ENCODE measurements at regions not wholly inside any gene's neighbourhood (a gene's known extent, or its start where the extent isn't known, plus 50 kb on each side); places are given as distances from the start of the nearest gene placed in this dataset.
"Not testable (repeated sequence)": the region's sequence is repeated elsewhere in the genome, so short reads cannot be mapped to it uniquely, and the experiment has no call there.

GRCh38 chr1:229119876-229120275, 151.0 kb upstream of the RAB4A start:
- DNase-seq = no peak

GRCh38 chr1:229121845-229122436, 149.0 kb upstream of the RAB4A start:
- no peak for DNase-seq

- no peak for DNase-seq
Observed at GRCh38 chr1:229122606-229123005, 148.3 kb upstream of the RAB4A start.

GRCh38 chr1:229124116-229124515, 146.8 kb upstream of the RAB4A start:
- no peak for DNase-seq

DNA sequence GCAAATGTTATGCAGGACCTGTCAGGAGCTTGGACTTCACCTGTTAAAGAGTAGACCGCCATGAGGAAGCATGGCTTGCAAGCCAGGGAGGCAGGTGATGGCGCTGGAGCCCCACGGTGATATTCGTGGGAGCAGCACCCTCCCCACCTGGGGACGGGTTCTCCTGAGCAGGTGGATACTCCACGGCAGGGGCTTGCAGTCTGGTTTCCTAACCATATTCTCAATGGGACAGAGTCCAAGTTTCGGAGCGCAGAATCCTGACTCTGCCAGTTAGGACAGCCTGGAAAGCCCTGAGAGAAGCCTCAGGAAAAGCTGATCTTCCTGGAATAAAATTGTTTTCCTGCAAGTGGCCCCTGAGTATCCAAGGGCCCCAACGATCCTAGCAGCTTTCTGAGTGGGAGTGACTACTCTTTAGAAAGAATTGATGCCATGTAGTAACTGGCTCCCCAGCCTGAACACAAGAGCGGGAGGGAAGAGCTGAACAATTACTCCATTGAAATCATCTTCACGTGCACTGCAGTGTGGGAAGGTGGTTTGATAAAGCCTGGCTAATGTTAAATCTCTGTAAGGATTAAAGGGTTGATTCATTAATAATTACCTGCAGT, 146.3 kb upstream of the RAB4A start:
- no peak for DNase-seq

- no peak for DNase-seq
Observed at GRCh38 chr1:229127301-229127700, 143.6 kb upstream of the RAB4A start.

- no peak for DNase-seq
Observed at GRCh38 chr1:229128066-229128608, 142.8 kb upstream of the RAB4A start.

DNA sequence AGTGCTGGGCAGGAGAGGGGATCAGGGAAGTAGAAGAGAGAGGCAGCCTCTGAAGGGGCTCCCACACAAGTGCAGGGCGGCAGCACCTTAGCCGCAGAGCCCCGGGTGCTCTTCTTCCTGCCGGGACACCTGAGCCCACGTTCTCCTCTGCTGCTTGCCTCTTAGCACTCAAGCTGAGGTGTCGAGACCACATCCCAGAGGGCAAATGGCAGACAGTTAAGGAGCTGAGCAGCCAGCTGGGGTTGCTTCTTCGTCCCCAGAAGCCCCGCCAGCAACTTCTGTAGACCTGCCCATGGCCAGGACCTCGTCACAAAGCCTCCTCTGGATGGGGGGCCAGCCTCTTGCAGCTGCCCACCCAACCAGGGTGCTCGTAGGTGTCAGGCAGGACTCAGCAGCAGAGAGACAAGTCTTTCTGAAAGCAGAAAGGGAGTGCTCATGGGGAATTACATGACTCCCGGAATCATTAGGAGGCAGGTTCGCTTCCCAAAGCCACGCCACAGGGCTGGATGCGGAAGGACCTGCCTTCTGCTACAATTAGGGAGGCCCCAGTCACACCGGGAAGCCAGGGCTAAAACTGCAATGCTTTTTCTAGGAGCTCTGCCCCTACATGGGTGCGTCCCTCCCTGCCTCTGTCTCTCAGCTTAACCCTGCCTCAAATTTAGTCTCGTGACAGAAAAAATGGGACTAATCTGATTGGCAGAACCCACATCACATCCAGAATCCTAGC, 141.4 kb upstream of the RAB4A start:
- no peak for DNase-seq

DNA sequence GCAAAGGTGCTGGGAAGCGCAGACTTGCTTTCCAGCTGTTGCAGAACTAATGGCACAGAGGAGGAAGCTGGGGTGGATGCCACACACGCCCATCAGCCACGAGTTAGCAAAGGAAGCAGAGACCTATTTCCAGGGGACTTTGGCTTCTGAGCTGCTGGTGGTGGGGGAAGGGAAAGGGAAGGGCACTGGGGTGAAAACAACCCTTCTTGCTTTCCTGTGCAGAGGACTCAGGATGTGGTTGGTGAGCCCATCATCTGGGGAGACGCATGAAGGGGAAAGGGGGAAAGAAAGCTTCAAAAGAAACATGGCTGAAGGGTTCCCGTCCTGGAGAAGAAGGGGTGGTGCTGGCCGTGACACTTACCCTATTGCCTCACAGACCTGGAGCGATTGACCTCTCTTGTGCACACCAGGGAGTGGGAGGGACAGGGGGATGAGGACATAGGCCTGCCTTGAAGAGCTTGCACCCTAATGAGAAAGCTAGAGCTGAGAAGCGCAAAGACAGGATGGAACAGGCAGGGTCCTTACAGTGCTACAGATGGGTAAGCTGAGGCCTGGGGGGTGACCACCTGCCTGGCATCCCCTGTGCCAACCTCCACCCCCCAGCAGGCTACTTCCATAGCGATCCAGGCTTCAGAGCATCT, 140.8 kb upstream of the RAB4A start:
- no peak for DNase-seq

DNA sequence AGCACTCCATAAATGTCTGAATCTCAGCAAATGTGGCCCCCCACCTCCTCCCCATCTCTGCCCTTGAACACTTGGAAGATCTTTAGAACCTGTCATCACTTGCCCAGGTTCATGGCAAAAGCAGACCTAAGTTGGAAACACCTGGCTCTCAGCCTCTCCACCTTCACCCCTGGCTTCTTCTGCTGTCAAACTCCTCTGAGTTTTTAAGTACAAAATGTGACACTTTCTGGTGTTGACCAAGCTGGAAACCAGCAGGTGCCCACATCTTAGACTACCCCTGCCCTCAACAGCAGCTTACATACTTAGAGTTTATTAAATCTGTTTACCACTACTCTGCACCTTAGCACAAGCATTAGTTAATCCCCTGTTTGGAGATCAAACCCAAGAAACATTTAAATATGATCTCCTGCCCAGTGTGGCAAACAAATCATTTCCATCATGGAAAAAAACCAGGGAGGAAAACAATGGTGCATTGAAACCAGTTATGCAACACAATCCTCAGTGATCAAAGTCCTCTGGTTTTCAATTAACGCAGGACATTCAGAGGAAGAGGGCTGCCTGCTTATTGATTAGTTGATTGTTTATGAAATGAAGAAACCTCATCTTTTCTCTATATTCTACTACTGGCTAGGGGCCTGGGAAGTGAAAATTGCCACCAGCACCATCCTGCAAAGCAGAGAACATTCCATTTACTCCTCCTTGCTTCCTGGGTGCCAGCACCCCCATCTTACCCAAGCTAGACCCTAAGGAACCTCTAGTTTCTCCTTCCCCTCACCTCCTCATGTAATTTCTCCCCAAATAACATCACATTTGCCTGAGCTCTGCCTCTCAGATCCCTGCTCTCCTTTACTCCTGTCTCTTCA, 139.4 kb upstream of the RAB4A start:
- DNase-seq = no peak

GRCh38 chr1:229132106-229132443, 138.8 kb upstream of the RAB4A start:
- DNase-seq = no peak

DNA sequence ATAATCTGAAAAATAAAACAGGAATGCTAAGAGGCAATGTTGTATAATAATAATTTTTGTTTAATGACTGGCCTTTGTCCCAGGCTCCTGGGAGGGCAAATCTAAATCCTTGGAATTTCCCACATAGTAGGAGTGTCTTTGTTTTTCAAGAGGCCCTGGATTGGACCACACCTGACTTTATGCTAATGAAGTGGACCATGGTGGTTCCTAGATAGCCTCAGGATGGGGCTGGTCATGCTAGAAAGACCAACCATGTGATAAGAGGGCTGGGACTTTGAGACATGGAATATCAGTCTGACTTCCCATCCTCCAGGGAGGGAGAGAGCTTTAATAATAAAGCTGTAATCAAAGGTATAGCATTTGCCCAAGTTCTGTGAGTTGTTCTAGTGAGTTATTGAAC, 138.2 kb upstream of the RAB4A start:
- no peak for DNase-seq

DNA sequence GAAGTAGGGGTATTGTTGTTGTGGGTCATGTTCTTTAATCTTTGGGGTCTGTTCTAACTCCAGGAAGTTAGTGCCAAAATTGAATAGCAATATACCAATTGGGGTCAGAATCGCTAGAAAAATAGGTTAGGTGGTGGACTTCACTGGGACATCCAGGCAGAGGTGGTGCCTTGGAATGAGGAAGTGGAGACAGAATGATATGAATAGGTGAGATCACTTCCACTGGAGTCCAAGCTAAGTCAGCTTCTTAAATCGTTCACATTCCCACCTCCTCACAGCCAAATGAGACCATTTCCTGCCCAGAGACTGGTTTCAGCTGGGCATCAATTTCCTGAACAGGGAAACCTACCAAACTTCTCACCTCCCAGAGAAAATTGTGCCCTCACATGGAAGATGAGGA, 137.8 kb upstream of the RAB4A start:
- no peak for DNase-seq

DNA sequence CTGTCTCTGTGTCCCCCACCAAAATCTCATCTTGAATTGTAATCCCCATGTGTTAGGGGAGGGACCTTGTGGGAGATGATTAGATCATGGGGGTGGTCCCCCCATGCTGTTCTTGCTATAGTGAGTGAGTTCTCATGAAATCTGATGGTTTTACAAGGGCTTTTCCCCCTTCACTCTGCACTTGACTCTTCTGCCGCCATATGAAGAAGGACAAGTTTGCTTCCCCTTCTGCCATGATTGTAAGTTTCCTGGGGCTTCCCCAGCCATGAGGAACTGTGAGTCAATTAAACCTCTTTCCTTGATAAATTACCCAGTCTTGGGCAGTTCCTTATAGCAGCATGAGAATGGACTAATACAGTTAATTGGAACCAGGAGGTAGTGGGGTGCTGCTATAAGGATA, 137.1 kb upstream of the RAB4A start:
- DNase-seq = no peak

DNA sequence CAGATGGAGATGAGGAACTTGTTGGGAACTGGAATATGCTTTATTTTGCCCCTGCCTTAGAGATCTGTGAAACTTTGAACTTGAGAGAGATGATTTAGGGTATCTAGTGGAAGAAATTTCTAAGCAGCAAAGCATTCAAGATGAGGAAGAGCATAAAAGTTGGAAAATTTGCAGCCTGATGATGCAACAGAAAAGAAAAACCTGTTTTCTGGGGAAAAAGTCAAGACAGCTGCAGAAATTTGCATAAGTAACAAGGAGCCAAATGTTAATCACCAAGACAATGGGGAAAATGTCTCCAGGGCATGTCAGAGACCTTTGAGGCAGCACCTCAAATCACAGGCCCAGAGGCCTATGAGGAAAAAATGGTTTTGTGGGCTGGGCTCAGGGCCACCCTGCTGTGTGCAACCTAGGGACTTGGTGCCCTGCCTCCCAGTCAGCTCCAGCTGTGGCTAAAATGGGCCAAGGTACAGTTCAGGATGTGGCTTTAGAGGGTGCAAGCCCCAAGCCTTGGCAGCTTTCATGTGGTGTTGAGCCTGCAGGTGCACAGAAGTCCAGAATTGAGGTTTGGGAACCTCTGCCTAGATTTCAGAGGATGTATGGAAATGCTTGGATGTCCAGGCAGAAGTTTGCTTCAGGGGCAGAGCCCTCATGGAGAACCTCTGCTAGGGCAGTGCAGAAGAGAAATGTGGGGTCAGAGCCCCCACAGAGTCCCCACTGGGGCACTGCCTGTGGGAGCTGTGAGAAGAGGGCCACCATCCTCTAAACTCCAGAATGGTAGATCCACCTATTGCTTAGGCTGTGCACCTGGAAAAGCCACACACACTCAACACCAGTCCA, 136.3 kb upstream of the RAB4A start:
- DNase-seq = not testable (repeated sequence)

DNA sequence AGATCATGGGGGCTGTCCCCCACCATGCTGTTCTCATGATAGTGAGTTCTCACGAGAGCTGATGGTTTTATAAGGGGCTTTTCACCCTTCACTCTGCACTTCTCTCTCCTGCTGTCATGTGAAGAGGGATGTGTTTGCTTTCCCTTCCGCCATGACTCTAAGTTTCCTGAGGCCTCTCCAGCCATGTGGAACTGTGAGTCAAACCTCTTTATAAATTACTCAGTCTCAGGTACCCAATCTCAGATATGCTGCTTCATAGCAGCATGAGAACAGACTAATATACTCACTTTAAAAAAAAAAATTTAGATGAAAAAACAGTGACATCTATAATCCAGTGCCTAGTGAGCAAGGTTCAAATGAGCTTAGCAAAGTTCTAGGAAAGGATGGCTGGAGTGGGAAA, 135.1 kb upstream of the RAB4A start:
- no peak for DNase-seq

- DNase-seq = no peak
Observed at GRCh38 chr1:229136822-229137221, 134.1 kb upstream of the RAB4A start.

DNA sequence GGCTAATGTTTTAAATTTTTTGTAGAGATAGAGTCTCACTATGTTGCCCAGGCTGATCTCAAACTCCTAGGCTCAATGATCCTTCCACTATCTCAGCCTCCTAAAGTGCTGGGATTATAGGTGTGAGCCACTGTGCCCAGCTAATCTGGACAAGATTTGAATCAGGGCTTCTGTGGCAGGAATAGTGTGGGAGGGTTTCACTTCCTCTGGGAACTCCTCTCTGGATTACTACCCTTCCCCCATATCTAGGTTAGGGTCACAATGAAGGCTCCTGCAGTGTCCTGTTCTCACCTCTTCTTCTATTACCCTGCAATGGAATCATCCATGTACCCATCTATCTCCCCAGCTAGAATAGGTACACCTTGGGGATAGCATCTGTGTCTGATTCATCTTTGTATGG, 133.6 kb upstream of the RAB4A start:
- DNase-seq = no peak

GRCh38 chr1:229138058-229138457, 132.9 kb upstream of the RAB4A start:
- no peak for DNase-seq

- DNase-seq = no peak
Observed at GRCh38 chr1:229139331-229140118, 131.4 kb upstream of the RAB4A start.

DNA sequence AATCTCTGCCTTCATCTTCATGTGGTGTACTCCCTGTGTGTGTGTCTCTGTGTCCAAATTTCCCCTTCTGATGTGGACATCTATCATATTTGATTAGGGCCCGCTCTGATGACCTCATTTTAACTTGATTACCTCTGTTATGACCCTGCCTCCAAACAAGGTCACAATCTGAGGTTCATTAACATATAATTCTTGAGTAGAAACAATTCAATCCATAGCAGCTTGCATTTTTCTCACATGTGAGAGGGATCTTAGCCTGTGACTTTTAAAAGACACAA, 130.9 kb upstream of the RAB4A start:
- no peak for DNase-seq
